Body of pancreas (tissue), 4 donors: ENCODE measurements at regions not wholly inside any gene's neighbourhood (a gene's known extent, or its start where the extent isn't known, plus 50 kb on each side); places are given as distances from the start of the nearest gene placed in this dataset.

Source experiments
- ATAC-seq: fragments of 150-250 bp; one replicate; pipeline ENCODE4 v1.9.1; 2016
- DNase-seq, 4 donors: peaks; one replicate each; pipeline ENCODE4 v3.0.0-alpha.2; 2019
- H3K27ac ChIP-seq, 4 donors: fragments of 200-600 bp; sonication (generic); 1 replicate in 3 of 4; 2 replicates in 1 of 4; pipeline versions ENCODE4 v1.5.1 to v1.6.1; 2016 to 2019; ENCODE audit warnings: mild to moderate bottlenecking in 1 of 4, mixed read lengths in 1 of 4, moderate library complexity in 1 of 4
- H3K27me3 ChIP-seq, 2 donors: fragments of 200-600 bp; sonication (generic); one replicate each; pipeline ENCODE4 v1.6.0; 2016; ENCODE audit warnings: mild to moderate bottlenecking in 1 of 2
- H3K36me3 ChIP-seq, 2 donors: fragments of 200-600 bp; sonication (generic); replicated peaks in 1 of 2; 2 replicates each; pipeline ENCODE4 v1.5.1; 2016; ENCODE audit warnings: low read depth in 2 of 2; ENCODE audit not compliant: insufficient read depth in 1 of 2
- H3K4me1 ChIP-seq: fragments of 200-600 bp; sonication (generic); one replicate; pipeline ENCODE4 v1.6.0; 2016
- H3K4me3 ChIP-seq, 2 donors: fragments of 200-600 bp; sonication (generic); 1 replicate in 1 of 2; 2 replicates in 1 of 2; pipeline ENCODE4 v1.5.1; 2016 to 2019
- H3K9me3 ChIP-seq, 3 donors: fragments of 200-600 bp; sonication (generic); 1 replicate in 2 of 3; 2 replicates in 1 of 3; pipeline ENCODE4 v1.5.1; 2016
- CTCF ChIP-seq, 7 experiments: fragments of 450-650 bp in 4 of 7; fragments of 200-600 bp in 3 of 7; sonication (generic) in 3 of 7; IDR thresholded peaks; one replicate each; pipeline ENCODE4 v1.5.1; 2016 to 2019; ENCODE audit warnings: antibody characterized with exemption in 7 of 7
- POLR2A ChIP-seq, 3 donors: fragments of 450-650 bp; IDR thresholded peaks; one replicate each; pipeline ENCODE4 v1.6.1; 2016; ENCODE audit warnings: antibody characterized with exemption in 3 of 3, mild to moderate bottlenecking in 2 of 3
- WGBS, 2 donors: methylation state at CpG; one replicate each; pipeline ENCODE4 v1.1.5; 2017; 5-methylcytosine and 5-hydroxymethylcytosine counted together
- intact Hi-C: fragments of 100-400 bp; cut with DNase I; formaldehyde crosslinking; loops from one replicate; pipeline ENCODE4 v1.15.1; 2023

- H3K4me3 ChIP-seq: no peak overlapping the region
- no peaks in the 10 kb centered on the region for H3K36me3 ChIP-seq
- H3K4me1 ChIP-seq: peaks cover 27% of the 10 kb centered on the region
- no peak for TF ChIP-seq POLR2A (IDR thresholded peaks at IDR 0.05)
- no peak for TF ChIP-seq CTCF (IDR thresholded peaks at IDR 0.05)
- no peak for ATAC-seq
- H3K27ac ChIP-seq: peak overlapping the region in 3 of 4 donors; percentile 84 to 86 (median 85)
- no peaks in the 10 kb centered on the region for H3K27me3 ChIP-seq
- DNase-seq: no peak
- intact Hi-C loops: no loop called here
- H3K9me3 ChIP-seq: no peaks in the 10 kb centered on the region
- 83 to 94% methylated on average over 1 of the region's 1 CpG for WGBS, 2 donors
Observed at GRCh38 chr10:44326474-44327030, 58.3 kb downstream of the CXCL12 start.

- DNase-seq (peak in 2 of 4 donors; percentile 29 to 30), ATAC-seq (no peak)
- TF ChIP-seq CTCF (IDR thresholded peaks at IDR 0.05) (no peak), POLR2A (IDR thresholded peaks at IDR 0.05) (no peak)
- Histone ChIP-seq H3K4me1 (peaks cover 27% of the 10 kb centered on the region), H3K27me3 (no peaks in the 10 kb centered on the region), H3K4me3 (no peak overlapping the region), H3K27ac (peak overlapping the region; percentile 60 to 86 (median 84)), H3K36me3 (no peaks in the 10 kb centered on the region), H3K9me3 (no peaks in the 10 kb centered on the region)
- intact Hi-C loops: no loop called here
- WGBS, 2 donors: 51 to 76% methylated on average over 6 of the region's 6 CpGs
Observed at GRCh38 chr10:44325596-44326307, 59.1 kb downstream of the CXCL12 start.

- Histone ChIP-seq H3K27ac (peak overlapping the region; percentile 84 to 86 (median 86)), H3K4me1 (peaks cover 27% of the 10 kb centered on the region), H3K9me3 (no peaks in the 10 kb centered on the region), H3K36me3 (no peaks in the 10 kb centered on the region), H3K4me3 (no peak overlapping the region), H3K27me3 (no peaks in the 10 kb centered on the region)
- intact Hi-C loops: no loop called here
- DNase-seq: peak; percentile 75 to 94 (median 88)
- TF ChIP-seq CTCF (IDR thresholded peaks at IDR 0.05) (peak in 5 of 7 experiments; percentile 7 to 63 (median 51)), POLR2A (IDR thresholded peaks at IDR 0.05) (no peak)
- peak; percentile 99 for ATAC-seq
- 24 to 38% methylated on average over 3 of the region's 3 CpGs for WGBS, 2 donors
Observed at GRCh38 chr10:44325157-44325556, 59.7 kb downstream of the CXCL12 start.

GRCh38 chr10:44323838-44324237 is 61.1 kb downstream of the CXCL12 start:
- TF ChIP-seq CTCF (IDR thresholded peaks at IDR 0.05) (no peak), POLR2A (IDR thresholded peaks at IDR 0.05) (no peak)
- intact Hi-C loops: no loop called here
- H3K4me3 ChIP-seq: no peak overlapping the region
- H3K27me3 ChIP-seq: no peaks in the 10 kb centered on the region
- ATAC-seq (no peak), DNase-seq (no peak)
- no peaks in the 10 kb centered on the region for H3K9me3 ChIP-seq
- peak overlapping the region in 1 of 4 donors; percentile 54 for H3K27ac ChIP-seq
- peaks cover 27% of the 10 kb centered on the region for H3K4me1 ChIP-seq
- WGBS, 2 donors: 87 to 97% methylated on average over 3 of the region's 3 CpGs
- H3K36me3 ChIP-seq: no peaks in the 10 kb centered on the region
